WERI-Rb-1 (cell line): ENCODE measurements at regions not wholly inside any gene's neighbourhood (a gene's known extent, or its start where the extent isn't known, plus 50 kb on each side); places are given as distances from the start of the nearest gene placed in this dataset.
A peak's percentile ranks its signal among the peaks of the same experiment; 100 is the strongest.

Experiments
- DNase-seq: peaks from one replicate; pipeline ENCODE4 v3.0.0-alpha.2; 2020
- H3K27ac ChIP-seq: fragments of 250-450 bp; sonication (Bioruptor Pico); 2 replicates; pipeline ENCODE4 v1.5.1; 2020; ENCODE audit warnings: mild to moderate bottlenecking, moderate library complexity
- H3K27me3 ChIP-seq: fragments of 250-450 bp; sonication (Bioruptor Pico); 2 replicates; pipeline ENCODE4 v1.5.1; 2021; ENCODE audit warnings: mild to moderate bottlenecking, low read depth, moderate library complexity; ENCODE audit not compliant: insufficient read depth, severe bottlenecking
- H3K36me3 ChIP-seq: fragments of 250-450 bp; sonication (Bioruptor Pico); 2 replicates; pipeline ENCODE4 v1.5.1; 2020; ENCODE audit warnings: mild to moderate bottlenecking, moderate library complexity
- H3K4me3 ChIP-seq: 2 replicates; pipeline ENCODE4 v1.5.1; 2011; ENCODE audit warnings: low read depth, mild to moderate bottlenecking, control low read depth, low read length
- H3K9me3 ChIP-seq: fragments of 250-450 bp; sonication (Bioruptor Pico); 2 replicates; pipeline ENCODE4 v1.5.1; 2021; ENCODE audit warnings: mild to moderate bottlenecking, moderate library complexity; ENCODE audit not compliant: severe bottlenecking
- TF ChIP-seq, protein P1 (sequence below): IDR thresholded peaks from 2 replicates; pipeline ENCODE4 v1.5.1; 2011; ENCODE audit warnings: low read depth, mild to moderate bottlenecking, control low read depth, inconsistent platforms, low read length

DNA sequence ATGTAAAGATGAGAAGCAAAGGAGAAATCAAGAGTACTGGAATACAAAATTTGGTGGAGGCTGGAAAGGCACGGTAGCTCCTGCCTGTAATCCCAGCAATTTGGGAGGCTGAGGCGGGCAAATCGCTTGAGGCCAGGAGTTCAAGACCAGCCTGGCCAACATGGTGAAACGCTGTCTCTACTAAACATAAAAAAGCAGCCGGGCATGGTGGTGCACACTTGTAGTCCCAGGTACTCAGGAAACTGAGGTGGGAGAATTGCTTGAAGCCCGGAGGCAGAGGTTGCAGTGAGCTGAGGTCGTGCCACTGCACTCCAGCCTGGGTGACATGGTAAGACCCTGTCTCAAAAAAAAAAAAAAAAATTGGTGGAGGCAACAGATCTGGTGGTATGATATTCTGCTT lies 1086.0 kb downstream of the NLGN4X start:
- DNase-seq = no peak
- Histone ChIP-seq H3K27ac (no peak overlapping the region), H3K9me3 (no peaks in the 10 kb centered on the region), H3K4me3 (no peak overlapping the region), H3K27me3 (peaks cover 32% of the 10 kb centered on the region), H3K36me3 (no peaks in the 10 kb centered on the region)
- TF ChIP-seq, protein P1, sequence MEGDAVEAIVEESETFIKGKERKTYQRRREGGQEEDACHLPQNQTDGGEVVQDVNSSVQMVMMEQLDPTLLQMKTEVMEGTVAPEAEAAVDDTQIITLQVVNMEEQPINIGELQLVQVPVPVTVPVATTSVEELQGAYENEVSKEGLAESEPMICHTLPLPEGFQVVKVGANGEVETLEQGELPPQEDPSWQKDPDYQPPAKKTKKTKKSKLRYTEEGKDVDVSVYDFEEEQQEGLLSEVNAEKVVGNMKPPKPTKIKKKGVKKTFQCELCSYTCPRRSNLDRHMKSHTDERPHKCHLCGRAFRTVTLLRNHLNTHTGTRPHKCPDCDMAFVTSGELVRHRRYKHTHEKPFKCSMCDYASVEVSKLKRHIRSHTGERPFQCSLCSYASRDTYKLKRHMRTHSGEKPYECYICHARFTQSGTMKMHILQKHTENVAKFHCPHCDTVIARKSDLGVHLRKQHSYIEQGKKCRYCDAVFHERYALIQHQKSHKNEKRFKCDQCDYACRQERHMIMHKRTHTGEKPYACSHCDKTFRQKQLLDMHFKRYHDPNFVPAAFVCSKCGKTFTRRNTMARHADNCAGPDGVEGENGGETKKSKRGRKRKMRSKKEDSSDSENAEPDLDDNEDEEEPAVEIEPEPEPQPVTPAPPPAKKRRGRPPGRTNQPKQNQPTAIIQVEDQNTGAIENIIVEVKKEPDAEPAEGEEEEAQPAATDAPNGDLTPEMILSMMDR = no peak

DNA sequence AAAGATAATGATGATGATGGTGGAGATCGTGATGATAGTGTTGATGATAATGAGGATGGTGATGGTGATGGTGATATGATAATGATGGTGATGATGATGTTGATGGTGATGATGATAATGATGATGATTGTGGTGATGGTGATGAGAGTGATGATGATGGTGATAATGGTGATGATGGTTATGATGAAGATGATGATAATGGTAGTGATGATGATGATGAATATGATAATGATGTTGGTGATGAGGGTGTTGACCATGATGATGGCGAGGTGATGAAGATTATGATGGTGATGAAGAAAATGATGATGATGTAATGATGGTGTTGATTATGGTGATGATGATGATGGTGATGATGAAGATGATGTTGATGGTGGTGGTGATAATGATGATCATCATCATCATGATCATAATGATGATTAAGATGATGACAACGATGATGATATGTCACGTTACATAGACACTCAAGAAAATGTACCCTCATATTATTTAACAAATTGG lies 1106.4 kb downstream of the NLGN4X start:
- peaks cover 26% of the 10 kb centered on the region for H3K27me3 ChIP-seq
- TF ChIP-seq, protein P1 = no peak
- no peaks in the 10 kb centered on the region for H3K9me3 ChIP-seq
- no peak for DNase-seq
- no peaks in the 10 kb centered on the region for H3K36me3 ChIP-seq
- no peak overlapping the region for H3K27ac ChIP-seq
- no peak overlapping the region for H3K4me3 ChIP-seq

DNA sequence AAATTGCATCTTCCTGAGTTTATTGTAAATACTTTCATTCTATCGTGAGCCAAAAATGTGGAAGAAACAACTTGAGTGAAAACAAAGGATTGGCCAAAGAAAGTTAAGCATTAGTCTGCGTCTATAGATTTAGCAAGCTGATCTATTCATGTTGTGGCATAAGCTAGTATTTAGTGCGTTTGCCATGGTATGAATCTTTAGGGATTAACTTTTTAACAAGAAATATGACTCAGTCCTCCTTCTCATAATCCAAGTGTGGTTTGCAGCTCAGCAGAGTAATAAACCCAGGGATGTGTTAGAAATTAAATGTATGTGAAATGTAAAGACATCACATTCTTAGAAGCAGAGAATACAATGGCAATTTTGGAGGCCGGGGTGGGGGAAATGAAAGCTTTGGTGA lies 1110.9 kb downstream of the NLGN4X start:
- TF ChIP-seq, protein P1 = no peak
- DNase-seq = no peak
- Histone ChIP-seq H3K9me3 (no peaks in the 10 kb centered on the region), H3K4me3 (no peak overlapping the region), H3K27ac (no peak overlapping the region), H3K36me3 (no peaks in the 10 kb centered on the region), H3K27me3 (peaks cover 24% of the 10 kb centered on the region)

DNA sequence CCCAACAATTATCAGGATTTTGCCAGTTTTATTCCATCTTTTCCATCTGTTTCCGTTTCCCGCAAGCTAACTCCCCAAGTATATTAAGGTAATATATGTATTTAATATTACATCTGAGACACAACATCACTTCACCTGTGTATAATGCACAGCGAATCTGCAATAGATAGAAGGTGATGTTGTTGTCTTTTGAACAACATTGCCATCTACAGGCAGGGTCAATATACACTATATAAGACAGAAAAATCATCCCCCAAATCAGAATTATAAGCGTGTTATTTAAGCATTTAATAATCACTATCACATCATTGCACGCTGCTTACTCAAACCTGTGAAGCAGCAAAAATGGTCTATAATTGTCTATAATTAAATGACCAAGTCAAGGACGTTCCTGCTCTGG lies 1115.5 kb downstream of the NLGN4X start:
- DNase-seq = no peak
- TF ChIP-seq, protein P1 = 0 out of 2 replicates have a peak, but pooled peaks have one; percentile 15
- no peak overlapping the region for H3K4me3 ChIP-seq
- no peaks in the 10 kb centered on the region for H3K9me3 ChIP-seq
- H3K27ac ChIP-seq = no peak overlapping the region
- no peaks in the 10 kb centered on the region for H3K36me3 ChIP-seq
- H3K27me3 ChIP-seq = peaks cover 21% of the 10 kb centered on the region

DNA sequence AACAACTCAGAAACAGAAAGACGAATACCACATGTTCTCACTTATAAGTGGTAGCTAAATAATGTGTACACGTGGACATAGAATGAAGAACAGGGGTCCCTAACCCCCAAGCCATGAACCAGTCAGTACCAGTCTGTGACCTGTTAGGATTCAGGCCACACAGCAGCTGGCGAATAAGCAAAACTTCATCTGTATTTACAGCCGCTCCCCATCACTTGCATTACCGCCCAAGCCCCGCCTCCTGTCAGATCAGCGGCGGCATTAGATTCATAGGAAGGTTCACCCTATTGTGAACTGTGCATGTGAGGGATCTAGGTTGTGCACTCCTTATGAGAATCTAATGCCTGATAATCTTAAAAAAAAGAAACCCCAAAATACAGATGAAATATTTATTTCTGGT lies 1128.7 kb downstream of the NLGN4X start:
- Histone ChIP-seq H3K27ac (no peak overlapping the region), H3K27me3 (peaks cover 12% of the 10 kb centered on the region), H3K36me3 (no peaks in the 10 kb centered on the region), H3K4me3 (no peak overlapping the region), H3K9me3 (no peaks in the 10 kb centered on the region)
- DNase-seq = no peak
- TF ChIP-seq, protein P1 = no peak

DNA sequence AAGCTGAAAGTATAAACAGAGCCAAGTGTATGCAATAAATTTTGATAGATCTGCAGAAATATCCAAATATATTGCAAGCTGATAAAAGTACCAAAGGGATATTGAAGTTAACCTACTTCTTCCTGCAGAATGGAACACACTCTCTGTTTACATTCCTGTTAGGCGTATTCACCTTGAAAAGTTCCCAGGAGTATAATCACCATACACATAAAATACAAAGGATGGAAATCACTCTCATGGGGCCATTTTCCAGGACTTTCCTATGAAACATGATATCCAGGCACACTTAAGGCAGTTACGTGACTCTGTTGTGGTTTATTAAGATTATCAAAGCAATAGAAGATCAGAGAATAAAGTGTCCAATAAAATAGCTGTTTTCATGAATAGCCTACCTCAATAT lies 1142.3 kb downstream of the NLGN4X start:
- TF ChIP-seq, protein P1 = no peak

More for the DNA sequence above, 1142.3 kb downstream of the NLGN4X start:
- H3K9me3 ChIP-seq = no peaks in the 10 kb centered on the region
- no peak overlapping the region for H3K4me3 ChIP-seq
- H3K27ac ChIP-seq = no peak overlapping the region
- DNase-seq = no peak
- H3K36me3 ChIP-seq = no peaks in the 10 kb centered on the region
- peaks cover 37% of the 10 kb centered on the region for H3K27me3 ChIP-seq
